COLO668 (cell line): ENCODE measurements at regions not wholly inside any gene's neighbourhood (a gene's known extent, or its start where the extent isn't known, plus 50 kb on each side); places are given as distances from the start of the nearest gene placed in this dataset.

Experiments
- DNase-seq: peaks from one replicate; lab custom pipeline; 2025; ENCODE audit not compliant: unreplicated experiment; lab: John Stamatoyannopoulos, UW

- DNase-seq = no peak
Observed at GRCh38 chr4:74674750-74675149, 119.6 kb downstream of the BTC start.

GRCh38 chr4:74675673-74676279, 118.5 kb downstream of the BTC start:
- DNase-seq = peak; percentile 26

GRCh38 chr4:74682567-74683359, 111.6 kb downstream of the BTC start:
- no peak for DNase-seq

- no peak for DNase-seq
Observed at GRCh38 chr4:74692972-74693371, 101.4 kb downstream of the BTC start.
